ENCODE measurements at regions not wholly inside any gene's neighbourhood (a gene's known extent, or its start where the extent isn't known, plus 50 kb on each side); places are given as distances from the start of the nearest gene placed in this dataset.

- H3K27me3 ChIP-seq (replicated peaks; ENCODE audit: control insufficient read depth, insufficient read depth, low read length): no peaks in the 10 kb centered on the region
- no peak for DNase-seq (ENCODE audit: extremely low read depth, insufficient read length)
These were observed 1357.8 kb upstream of the ATXN8OS start for GRCh38 chr13:68749796-68750195.

GRCh38 chr13:68748038-68748437, 1359.6 kb upstream of the ATXN8OS start:
- Histone ChIP-seq H3K36me3 (ENCODE audit: control insufficient read depth, insufficient read depth, low read length) (no peaks in the 10 kb centered on the region), H3K27me3 (replicated peaks; ENCODE audit: control insufficient read depth, insufficient read depth, low read length) (no peaks in the 10 kb centered on the region), H3K4me3 (replicated peaks; ENCODE audit: low read depth, low read length) (no peak overlapping the region)
- TF ChIP-seq CTCF (IDR thresholded peaks at IDR 0.05; ENCODE audit: insufficient read depth, low read length, poor library complexity, severe bottlenecking): no peak
- DNase-seq (ENCODE audit: extremely low read depth, insufficient read length): no peak

More at GRCh38 chr13:68749796-68750195, 1357.8 kb upstream of the ATXN8OS start:
- no peak for TF ChIP-seq CTCF (IDR thresholded peaks at IDR 0.05; ENCODE audit: insufficient read depth, low read length, poor library complexity, severe bottlenecking)
- H3K4me3 ChIP-seq (replicated peaks; ENCODE audit: low read depth, low read length): no peak overlapping the region
- H3K36me3 ChIP-seq (ENCODE audit: control insufficient read depth, insufficient read depth, low read length): no peaks in the 10 kb centered on the region

GRCh38 chr13:68745502-68745901, 1362.1 kb upstream of the ATXN8OS start:
- Histone ChIP-seq H3K4me3 (replicated peaks; ENCODE audit: low read depth, low read length) (no peak overlapping the region), H3K36me3 (ENCODE audit: control insufficient read depth, insufficient read depth, low read length) (no peaks in the 10 kb centered on the region), H3K27me3 (replicated peaks; ENCODE audit: control insufficient read depth, insufficient read depth, low read length) (no peaks in the 10 kb centered on the region)
- TF ChIP-seq CTCF (IDR thresholded peaks at IDR 0.05; ENCODE audit: insufficient read depth, low read length, poor library complexity, severe bottlenecking): no peak
- DNase-seq (ENCODE audit: extremely low read depth, insufficient read length): no peak

- Histone ChIP-seq H3K36me3 (ENCODE audit: control insufficient read depth, insufficient read depth, low read length) (no peaks in the 10 kb centered on the region), H3K4me3 (replicated peaks; ENCODE audit: low read depth, low read length) (no peak overlapping the region), H3K27me3 (replicated peaks; ENCODE audit: control insufficient read depth, insufficient read depth, low read length) (no peaks in the 10 kb centered on the region)
- TF ChIP-seq CTCF (IDR thresholded peaks at IDR 0.05; ENCODE audit: insufficient read depth, low read length, poor library complexity, severe bottlenecking): no peak
- DNase-seq (ENCODE audit: extremely low read depth, insufficient read length): no peak
These were observed 1370.7 kb upstream of the ATXN8OS start for GRCh38 chr13:68736961-68737360.

GRCh38 chr13:68727798-68728197, 1379.8 kb upstream of the ATXN8OS start:
- no peak for TF ChIP-seq CTCF (IDR thresholded peaks at IDR 0.05; ENCODE audit: insufficient read depth, low read length, poor library complexity, severe bottlenecking)
- Histone ChIP-seq H3K4me3 (replicated peaks; ENCODE audit: low read depth, low read length) (no peak overlapping the region), H3K27me3 (replicated peaks; ENCODE audit: control insufficient read depth, insufficient read depth, low read length) (no peaks in the 10 kb centered on the region), H3K36me3 (ENCODE audit: control insufficient read depth, insufficient read depth, low read length) (no peaks in the 10 kb centered on the region)
- DNase-seq (ENCODE audit: extremely low read depth, insufficient read length): no peak

GRCh38 chr13:68727165-68727564, 1380.5 kb upstream of the ATXN8OS start:
- H3K36me3 ChIP-seq (ENCODE audit: control insufficient read depth, insufficient read depth, low read length): no peaks in the 10 kb centered on the region
- no peaks in the 10 kb centered on the region for H3K27me3 ChIP-seq (replicated peaks; ENCODE audit: control insufficient read depth, insufficient read depth, low read length)
- no peak for DNase-seq (ENCODE audit: extremely low read depth, insufficient read length)
- H3K4me3 ChIP-seq (replicated peaks; ENCODE audit: low read depth, low read length): no peak overlapping the region
- no peak for TF ChIP-seq CTCF (IDR thresholded peaks at IDR 0.05; ENCODE audit: insufficient read depth, low read length, poor library complexity, severe bottlenecking)
